Gastrocnemius medialis (tissue), 4 donors: ENCODE measurements at regions not wholly inside any gene's neighbourhood (a gene's known extent, or its start where the extent isn't known, plus 50 kb on each side); places are given as distances from the start of the nearest gene placed in this dataset.

ENCODE experiments used
- ATAC-seq, 2 donors: fragments of 150-250 bp; one replicate each; pipeline ENCODE4 v1.9.1; 2016
- DNase-seq, 2 donors: peaks; one replicate each; pipeline ENCODE4 v3.0.0-alpha.2; 2019
- H3K27ac ChIP-seq, 4 donors: fragments of 200-600 bp; sonication (generic); 1 replicate in 1 of 4; 2 replicates in 3 of 4; pipeline ENCODE4 v1.5.1; 2016 to 2018; ENCODE audit warnings: mild to moderate bottlenecking in 2 of 4, moderate library complexity in 1 of 4
- H3K27me3 ChIP-seq, 3 donors: fragments of 200-600 bp; sonication (generic) in 2 of 3; 1 replicate in 1 of 3; 2 replicates in 2 of 3; pipeline versions ENCODE4 v1.5.1 to v1.6.0; 2016 to 2019; ENCODE audit warnings: mild to moderate bottlenecking in 1 of 3, moderate library complexity in 1 of 3
- H3K36me3 ChIP-seq, 2 donors: fragments of 200-600 bp; sonication (generic) in 1 of 2; one replicate each; pipeline ENCODE4 v1.5.1; 2017 to 2018
- H3K4me1 ChIP-seq, 2 donors: fragments of 200-600 bp; sonication (generic) in 1 of 2; one replicate each; pipeline ENCODE4 v1.5.1; 2016 to 2017; ENCODE audit warnings: mild to moderate bottlenecking in 2 of 2
- H3K4me3 ChIP-seq, 4 donors: fragments of 200-600 bp; sonication (generic) in 3 of 4; 1 replicate in 1 of 4; 2 replicates in 3 of 4; pipeline ENCODE4 v1.5.1; 2016 to 2019; ENCODE audit warnings: mild to moderate bottlenecking in 2 of 4
- H3K9me3 ChIP-seq, 3 donors: fragments of 200-600 bp; sonication (generic) in 2 of 3; 1 replicate in 1 of 3; 2 replicates in 2 of 3; pipeline ENCODE4 v1.5.1; 2016 to 2019
- CTCF ChIP-seq, 5 experiments: fragments of 450-650 bp in 3 of 5; fragments of 200-600 bp in 2 of 5; sonication (generic) in 2 of 5; IDR thresholded peaks in 4 of 5; conservative IDR thresholded peaks in 1 of 5; 1 replicate in 4 of 5; 2 replicates in 1 of 5; pipeline ENCODE4 v1.5.1; 2016 to 2019; ENCODE audit warnings: antibody characterized with exemption in 5 of 5, mild to moderate bottlenecking in 3 of 5, moderate library complexity in 3 of 5
- POLR2A ChIP-seq, 2 donors: fragments of 450-650 bp; IDR thresholded peaks; one replicate each; pipeline ENCODE4 v1.6.1; 2017; ENCODE audit warnings: antibody characterized with exemption in 2 of 2, mild to moderate bottlenecking in 2 of 2, moderate library complexity in 2 of 2
- in situ Hi-C, 4 donors: fragments of 200-750 bp; cut with MboI; loops; one replicate each; pipeline versions ENCODE4 v1.15.0 to v1.8.0; 2017; ENCODE audit warnings: low sequenced_read_pairs in 4 of 4
- intact Hi-C: fragments of 100-400 bp; cut with DNase I; formaldehyde crosslinking; loops from one replicate; pipeline ENCODE4 v1.15.1; 2023; ENCODE audit warnings: low total_unique reads

GRCh38 chr3:139814646-139815045 lies 120.3 kb upstream of the CLSTN2 start:
- in situ Hi-C loops = no loop called here
- TF ChIP-seq POLR2A (IDR thresholded peaks at IDR 0.05) = no peak
- no peak for TF ChIP-seq CTCF (IDR thresholded peaks at IDR 0.05 in 4 of 5, conservative IDR thresholded peaks at IDR 0.05 in 1 of 5)
- Histone ChIP-seq H3K36me3 (no peaks in the 10 kb centered on the region), H3K4me3 (no peak overlapping the region), H3K27ac (no peak overlapping the region), H3K27me3 (no peaks in the 10 kb centered on the region), H3K4me1 (no peaks in the 10 kb centered on the region), H3K9me3 (no peaks in the 10 kb centered on the region)
- no peak for DNase-seq
- intact Hi-C loops = no loop called here
- ATAC-seq = no peak

GRCh38 chr3:139811331-139811730 lies 123.7 kb upstream of the CLSTN2 start:
- TF ChIP-seq CTCF (IDR thresholded peaks at IDR 0.05 in 4 of 5, conservative IDR thresholded peaks at IDR 0.05 in 1 of 5) = no peak
- no peak for TF ChIP-seq POLR2A (IDR thresholded peaks at IDR 0.05)
- no peak overlapping the region for H3K27ac ChIP-seq
- H3K4me1 ChIP-seq = no peaks in the 10 kb centered on the region
- DNase-seq (no peak), ATAC-seq (no peak)
- H3K4me3 ChIP-seq = no peak overlapping the region
- no peaks in the 10 kb centered on the region for H3K27me3 ChIP-seq
- in situ Hi-C loops (no loop called here), intact Hi-C loops (no loop called here)
- H3K36me3 ChIP-seq = no peaks in the 10 kb centered on the region
- no peaks in the 10 kb centered on the region for H3K9me3 ChIP-seq

- TF ChIP-seq CTCF (IDR thresholded peaks at IDR 0.05 in 4 of 5, conservative IDR thresholded peaks at IDR 0.05 in 1 of 5) (no peak), POLR2A (IDR thresholded peaks at IDR 0.05) (no peak)
- no peaks in the 10 kb centered on the region for H3K27me3 ChIP-seq
- no peaks in the 10 kb centered on the region for H3K9me3 ChIP-seq
- no peak overlapping the region for H3K4me3 ChIP-seq
- DNase-seq (no peak), ATAC-seq (no peak)
- no peak overlapping the region for H3K27ac ChIP-seq
- no peaks in the 10 kb centered on the region for H3K4me1 ChIP-seq
- in situ Hi-C loops (no loop called here), intact Hi-C loops (no loop called here)
- no peaks in the 10 kb centered on the region for H3K36me3 ChIP-seq
Observed at GRCh38 chr3:139808201-139808600, 126.8 kb upstream of the CLSTN2 start.

- in situ Hi-C loops (no loop called here), intact Hi-C loops (no loop called here)
- no peaks in the 10 kb centered on the region for H3K36me3 ChIP-seq
- no peak overlapping the region for H3K4me3 ChIP-seq
- TF ChIP-seq CTCF (IDR thresholded peaks at IDR 0.05 in 4 of 5, conservative IDR thresholded peaks at IDR 0.05 in 1 of 5) (no peak), POLR2A (IDR thresholded peaks at IDR 0.05) (no peak)
- H3K4me1 ChIP-seq = no peaks in the 10 kb centered on the region
- H3K9me3 ChIP-seq = no peaks in the 10 kb centered on the region
- DNase-seq (no peak), ATAC-seq (no peak)
- H3K27me3 ChIP-seq = no peaks in the 10 kb centered on the region
- H3K27ac ChIP-seq = no peak overlapping the region
Observed at GRCh38 chr3:139803294-139803693, 125.5 kb upstream of the NMNAT3 start.

- no peak overlapping the region for H3K27ac ChIP-seq
- no peaks in the 10 kb centered on the region for H3K4me1 ChIP-seq
- DNase-seq = no peak
- no peaks in the 10 kb centered on the region for H3K27me3 ChIP-seq
- H3K36me3 ChIP-seq = no peaks in the 10 kb centered on the region
- intact Hi-C loops = no loop called here
- H3K4me3 ChIP-seq = no peak overlapping the region
- ATAC-seq = no peak
- TF ChIP-seq POLR2A (IDR thresholded peaks at IDR 0.05) (no peak), CTCF (IDR thresholded peaks at IDR 0.05 in 4 of 5, conservative IDR thresholded peaks at IDR 0.05 in 1 of 5) (no peak)
- in situ Hi-C loops = no loop called here
- H3K9me3 ChIP-seq = no peaks in the 10 kb centered on the region
Observed at GRCh38 chr3:139797724-139798343, 120.1 kb upstream of the NMNAT3 start.
